ENCODE measurements at regions not wholly inside any gene's neighbourhood (a gene's known extent, or its start where the extent isn't known, plus 50 kb on each side); places are given as distances from the start of the nearest gene placed in this dataset.

GRCh38 chr4:83855044-83855443 is 319.1 kb downstream of the GPAT3 start:
- TF ChIP-seq POLR2A (IDR thresholded peaks at IDR 0.05; ENCODE audit: low read depth, low read length): no peak
- TF ChIP-seq, protein P1, sequence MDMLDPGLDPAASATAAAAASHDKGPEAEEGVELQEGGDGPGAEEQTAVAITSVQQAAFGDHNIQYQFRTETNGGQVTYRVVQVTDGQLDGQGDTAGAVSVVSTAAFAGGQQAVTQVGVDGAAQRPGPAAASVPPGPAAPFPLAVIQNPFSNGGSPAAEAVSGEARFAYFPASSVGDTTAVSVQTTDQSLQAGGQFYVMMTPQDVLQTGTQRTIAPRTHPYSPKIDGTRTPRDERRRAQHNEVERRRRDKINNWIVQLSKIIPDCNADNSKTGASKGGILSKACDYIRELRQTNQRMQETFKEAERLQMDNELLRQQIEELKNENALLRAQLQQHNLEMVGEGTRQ (IDR thresholded peaks at IDR 0.05; ENCODE audit: low read depth, low read length): no peak
- TF ChIP-seq, protein P2, sequence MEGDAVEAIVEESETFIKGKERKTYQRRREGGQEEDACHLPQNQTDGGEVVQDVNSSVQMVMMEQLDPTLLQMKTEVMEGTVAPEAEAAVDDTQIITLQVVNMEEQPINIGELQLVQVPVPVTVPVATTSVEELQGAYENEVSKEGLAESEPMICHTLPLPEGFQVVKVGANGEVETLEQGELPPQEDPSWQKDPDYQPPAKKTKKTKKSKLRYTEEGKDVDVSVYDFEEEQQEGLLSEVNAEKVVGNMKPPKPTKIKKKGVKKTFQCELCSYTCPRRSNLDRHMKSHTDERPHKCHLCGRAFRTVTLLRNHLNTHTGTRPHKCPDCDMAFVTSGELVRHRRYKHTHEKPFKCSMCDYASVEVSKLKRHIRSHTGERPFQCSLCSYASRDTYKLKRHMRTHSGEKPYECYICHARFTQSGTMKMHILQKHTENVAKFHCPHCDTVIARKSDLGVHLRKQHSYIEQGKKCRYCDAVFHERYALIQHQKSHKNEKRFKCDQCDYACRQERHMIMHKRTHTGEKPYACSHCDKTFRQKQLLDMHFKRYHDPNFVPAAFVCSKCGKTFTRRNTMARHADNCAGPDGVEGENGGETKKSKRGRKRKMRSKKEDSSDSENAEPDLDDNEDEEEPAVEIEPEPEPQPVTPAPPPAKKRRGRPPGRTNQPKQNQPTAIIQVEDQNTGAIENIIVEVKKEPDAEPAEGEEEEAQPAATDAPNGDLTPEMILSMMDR (conservative IDR thresholded peaks at IDR 0.05; ENCODE audit: low read depth, low read length): no peak
- no peak for TF ChIP-seq NFE2L2 (IDR thresholded peaks at IDR 0.05; ENCODE audit: low read depth, low read length)
- no peak for TF ChIP-seq RFX5 (IDR thresholded peaks at IDR 0.05; ENCODE audit: low read depth, low read length)
- TF ChIP-seq MAZ (IDR thresholded peaks at IDR 0.05; ENCODE audit: borderline replicate concordance, low read depth, low read length): peak; percentile 35; the same call in 1 of the 2 replicates
- peak; percentile 63 for TF ChIP-seq RCOR1 (IDR thresholded peaks at IDR 0.05; ENCODE audit: insufficient replicate concordance, low read length)
- TF ChIP-seq FOS (IDR thresholded peaks at IDR 0.05; ENCODE audit: low read depth, low read length): peak; percentile 84
- no peak for TF ChIP-seq MXI1 (IDR thresholded peaks at IDR 0.05; ENCODE audit: borderline replicate concordance, low read depth, low read length)
- TF ChIP-seq BHLHE40 (IDR thresholded peaks at IDR 0.05; ENCODE audit: low read depth, low read length): no peak
- no peak for TF ChIP-seq RAD21 (IDR thresholded peaks at IDR 0.05; ENCODE audit: low read length)
- no peak for TF ChIP-seq CHD1 (IDR thresholded peaks at IDR 0.05; ENCODE audit: low read depth, low read length)

All from IMR-90 (cell line).